C4-2B (cell line): ENCODE measurements at regions not wholly inside any gene's neighbourhood (a gene's known extent, or its start where the extent isn't known, plus 50 kb on each side); places are given as distances from the start of the nearest gene placed in this dataset.

Source experiments
- H3K27ac ChIP-seq: fragments of 450-650 bp; 2 replicates; pipeline ENCODE4 v1.5.1; 2017
- CTCF ChIP-seq: fragments of 450-650 bp; conservative IDR thresholded peaks from 2 replicates; pipeline ENCODE4 v1.5.1; 2017; ENCODE audit warnings: mild to moderate bottlenecking
- ZFX ChIP-seq: fragments of 450-650 bp; IDR thresholded peaks from 2 replicates; pipeline ENCODE4 v1.6.1; 2017

- no peak overlapping the region for H3K27ac ChIP-seq
- TF ChIP-seq ZFX (no peak), CTCF (no peak)
Observed at GRCh38 chr5:3845230-3845629, 249.6 kb downstream of the IRX1 start.

GRCh38 chr5:3852161-3852916 is 256.7 kb downstream of the IRX1 start:
- no peak for TF ChIP-seq ZFX
- TF ChIP-seq CTCF = no peak
- H3K27ac ChIP-seq = no peak overlapping the region

GRCh38 chr5:3853362-3853761 is 257.7 kb downstream of the IRX1 start:
- no peak overlapping the region for H3K27ac ChIP-seq
- no peak for TF ChIP-seq CTCF
- TF ChIP-seq ZFX = no peak

- no peak overlapping the region for H3K27ac ChIP-seq
Observed at GRCh38 chr5:3854188-3854821, 258.7 kb downstream of the IRX1 start.

GRCh38 chr5:3856036-3856435 is 260.4 kb downstream of the IRX1 start:
- TF ChIP-seq CTCF (no peak), ZFX (no peak)
- H3K27ac ChIP-seq = no peak overlapping the region

More at GRCh38 chr5:3854188-3854821, 258.7 kb downstream of the IRX1 start:
- no peak for TF ChIP-seq ZFX
- TF ChIP-seq CTCF = no peak

- no peak overlapping the region for H3K27ac ChIP-seq
- TF ChIP-seq CTCF (no peak), ZFX (no peak)
Observed at GRCh38 chr5:3858524-3858923, 262.9 kb downstream of the IRX1 start.

GRCh38 chr5:3862906-3863305 is 267.3 kb downstream of the IRX1 start:
- no peak overlapping the region for H3K27ac ChIP-seq
- TF ChIP-seq CTCF (no peak), ZFX (no peak)
